Esophagus muscularis mucosa (tissue), 4 donors: ENCODE measurements at regions not wholly inside any gene's neighbourhood (a gene's known extent, or its start where the extent isn't known, plus 50 kb on each side); places are given as distances from the start of the nearest gene placed in this dataset.

Source experiments
- CTCF ChIP-seq, 3 experiments: fragments of 200-600 bp in 2 of 3; fragments of 450-650 bp in 1 of 3; sonication (generic) in 2 of 3; IDR thresholded peaks; one replicate each; pipeline ENCODE4 v1.5.1; 2017 to 2019; ENCODE audit warnings: antibody characterized with exemption in 3 of 3, mild to moderate bottlenecking in 2 of 3, moderate library complexity in 1 of 3
- EP300 ChIP-seq: sonication (generic); formaldehyde crosslinking; IDR thresholded peaks from one replicate; pipeline ENCODE4 v1.6.1; 2017; ENCODE audit warnings: antibody characterized with exemption
- POLR2A ChIP-seq: fragments of 450-650 bp; IDR thresholded peaks from one replicate; pipeline ENCODE4 v1.6.1; 2017; ENCODE audit warnings: antibody characterized with exemption, moderate library complexity, mild to moderate bottlenecking, low read depth
- POLR2AphosphoS5 ChIP-seq, 2 donors: sonication (generic); formaldehyde crosslinking; IDR thresholded peaks; one replicate each; pipeline ENCODE4 v1.6.1; 2017; ENCODE audit warnings: antibody characterized with exemption in 2 of 2

DNA sequence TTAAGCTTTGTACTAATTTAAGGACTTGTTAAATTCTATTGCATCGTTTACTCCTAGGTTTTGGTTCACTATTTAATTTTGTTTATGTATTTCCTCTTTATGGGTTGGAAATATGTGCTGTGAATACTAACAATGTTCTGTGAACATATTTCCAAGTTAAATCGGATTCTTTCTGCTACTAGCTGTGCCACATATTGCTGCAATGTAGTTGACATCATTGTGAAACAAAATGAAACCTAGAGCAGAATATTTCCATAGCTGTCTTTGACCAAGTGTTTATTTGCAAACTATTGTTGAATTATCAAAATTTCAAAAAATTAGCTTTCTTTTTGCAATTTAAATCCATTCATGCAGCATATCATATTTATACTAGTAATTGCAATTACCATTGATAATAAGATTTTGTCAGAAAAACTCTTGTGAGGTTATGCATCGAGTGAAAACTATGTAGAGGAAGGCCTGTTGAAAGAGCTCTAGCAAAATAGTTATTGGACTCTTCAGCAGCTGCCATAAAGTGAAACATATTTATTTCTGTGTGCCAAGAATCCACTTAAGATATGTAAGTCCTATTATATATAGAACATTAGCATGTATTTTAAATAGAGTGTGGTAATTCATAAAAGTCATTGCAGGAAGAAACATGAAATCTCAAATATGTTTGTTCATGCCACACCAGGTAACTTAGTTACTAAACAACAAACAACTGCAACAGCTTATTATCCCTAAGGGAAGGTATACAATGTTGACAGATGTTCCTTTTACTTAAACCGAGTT, 575.1 kb downstream of the SLITRK6 start:
- TF ChIP-seq CTCF (IDR thresholded peaks at IDR 0.05): no peak
- no peak for TF ChIP-seq POLR2A
- no peak for TF ChIP-seq POLR2AphosphoS5 (IDR thresholded peaks at IDR 0.05)
- no peak for TF ChIP-seq EP300
